Stimulated activated naive CD8-positive, alpha-beta T cell treated with anti-CD3 and anti-CD28 coated beads, Interleukin-15, amount 100 ng/mL, for 72 hours (primary cell): ENCODE measurements at regions not wholly inside any gene's neighbourhood (a gene's known extent, or its start where the extent isn't known, plus 50 kb on each side); places are given as distances from the start of the nearest gene placed in this dataset.

Experiments
- ATAC-seq: fragments of 150-1000 bp; cut with Tn5 transposase; 2 replicates; pipeline ENCODE4 v1.10.0; 2021; ENCODE audit warnings: mild to moderate bottlenecking, moderate library complexity
- DNase-seq, 2 donors: peaks; one replicate each; pipeline ENCODE4 v3.0.0; 2021 to 2022
- H3K27ac Mint-ChIP-seq, 2 donors: one replicate each; pipeline ENCODE4 v1.8.0; 2022; ENCODE audit warnings: mild to moderate bottlenecking in 2 of 2, mixed read lengths in 2 of 2, moderate library complexity in 2 of 2
- H3K27me3 Mint-ChIP-seq: one replicate; pipeline ENCODE4 v1.8.0; 2022; ENCODE audit warnings: mixed read lengths
- H3K4me1 Mint-ChIP-seq: one replicate; pipeline ENCODE4 v1.8.0; 2022; ENCODE audit warnings: mild to moderate bottlenecking, mixed read lengths
- H3K4me3 Mint-ChIP-seq, 2 donors: one replicate each; pipeline ENCODE4 v1.8.0; 2022; ENCODE audit warnings: mild to moderate bottlenecking in 2 of 2, mixed read lengths in 2 of 2, moderate library complexity in 1 of 2
- H3K9me3 Mint-ChIP-seq, 2 donors: one replicate each; pipeline ENCODE4 v1.8.0; 2022; ENCODE audit warnings: mixed read lengths in 2 of 2

GRCh38 chr6:66825539-66825938 lies 1118.5 kb upstream of the EYS start:
- no peaks in the 10 kb centered on the region for H3K4me1 Mint-ChIP-seq
- no peak overlapping the region for H3K4me3 Mint-ChIP-seq
- peaks cover 5 to 14% of the 10 kb centered on the region in 2 donors for H3K9me3 Mint-ChIP-seq

GRCh38 chr6:66814156-66814555 lies 1107.1 kb upstream of the EYS start:
- Mint-ChIP-seq H3K27me3 (no peaks in the 10 kb centered on the region), H3K4me3 (no peak overlapping the region), H3K4me1 (no peaks in the 10 kb centered on the region), H3K9me3 (no peaks in the 10 kb centered on the region), H3K27ac (no peak overlapping the region)
- ATAC-seq = no peak
- no peak for DNase-seq

More at GRCh38 chr6:66825539-66825938, 1118.5 kb upstream of the EYS start:
- no peaks in the 10 kb centered on the region for H3K27me3 Mint-ChIP-seq
- DNase-seq (no peak), ATAC-seq (no peak)
- no peak overlapping the region for H3K27ac Mint-ChIP-seq

- no peaks in the 10 kb centered on the region for H3K4me1 Mint-ChIP-seq
- no peak overlapping the region for H3K4me3 Mint-ChIP-seq
- no peak overlapping the region for H3K27ac Mint-ChIP-seq
- ATAC-seq (no peak), DNase-seq (no peak)
- no peaks in the 10 kb centered on the region for H3K27me3 Mint-ChIP-seq
- no peaks in the 10 kb centered on the region for H3K9me3 Mint-ChIP-seq
These were observed 1101.7 kb upstream of the EYS start for GRCh38 chr6:66808771-66809170.

GRCh38 chr6:66796987-66797386 lies 1090.0 kb upstream of the EYS start:
- H3K9me3 Mint-ChIP-seq = peaks cover 0 to 5% of the 10 kb centered on the region in 2 donors
- DNase-seq = no peak
- ATAC-seq = no peak
- no peak overlapping the region for H3K4me3 Mint-ChIP-seq
- no peaks in the 10 kb centered on the region for H3K27me3 Mint-ChIP-seq
- H3K4me1 Mint-ChIP-seq = no peaks in the 10 kb centered on the region
- H3K27ac Mint-ChIP-seq = no peak overlapping the region

DNA sequence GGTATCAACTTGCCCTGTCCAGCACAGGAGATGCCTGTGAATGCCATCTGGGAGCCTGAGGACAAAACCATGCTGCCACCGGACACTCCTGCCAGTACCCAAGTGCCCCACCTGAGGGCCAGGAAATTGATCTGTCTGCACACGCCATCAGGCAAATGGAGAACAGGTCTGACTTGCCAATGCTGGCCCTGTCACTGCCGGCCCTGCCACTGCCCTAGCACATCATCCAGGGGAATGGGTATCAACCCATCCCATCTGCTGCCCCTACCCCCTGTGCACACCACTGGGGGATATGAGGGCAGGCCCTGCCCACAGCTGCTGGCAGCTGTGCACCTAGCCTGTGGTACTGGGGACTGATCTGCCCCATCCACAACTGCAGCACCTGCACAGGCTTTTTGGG lies 1081.6 kb upstream of the EYS start:
- no peak for DNase-seq
- H3K9me3 Mint-ChIP-seq = peaks cover 5 to 10% of the 10 kb centered on the region in 2 donors
- H3K27me3 Mint-ChIP-seq = no peaks in the 10 kb centered on the region
- no peak overlapping the region for H3K4me3 Mint-ChIP-seq
- no peak overlapping the region for H3K27ac Mint-ChIP-seq
- no peaks in the 10 kb centered on the region for H3K4me1 Mint-ChIP-seq
- ATAC-seq = no peak

- no peak for ATAC-seq
- Mint-ChIP-seq H3K4me3 (no peak overlapping the region), H3K9me3 (peaks cover 19 to 31% of the 10 kb centered on the region in 2 donors), H3K27me3 (no peaks in the 10 kb centered on the region), H3K4me1 (no peaks in the 10 kb centered on the region), H3K27ac (no peak overlapping the region)
- DNase-seq = no peak
These were observed 1065.8 kb upstream of the EYS start for GRCh38 chr6:66772800-66773199.

DNA sequence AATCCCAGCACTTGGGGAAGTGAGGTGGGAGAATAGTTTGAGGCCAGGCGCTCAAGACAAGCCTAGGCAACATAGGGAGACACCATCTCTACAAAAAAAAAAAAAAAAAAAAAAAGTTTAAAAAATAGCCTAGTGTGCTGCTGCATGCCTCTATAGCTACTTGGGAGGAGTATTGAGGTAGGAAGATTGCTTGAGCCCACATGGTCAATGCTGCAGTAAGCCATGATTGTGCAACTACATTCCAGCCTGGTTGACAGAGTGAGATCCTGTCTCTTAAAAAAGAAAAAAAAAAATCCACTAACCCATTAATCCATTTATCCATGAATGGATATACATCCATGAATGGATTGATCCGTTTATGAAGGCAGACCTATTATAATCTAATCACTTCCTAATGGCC lies 1064.6 kb upstream of the EYS start:
- DNase-seq = no peak
- no peaks in the 10 kb centered on the region for H3K27me3 Mint-ChIP-seq
- ATAC-seq = no peak
- peaks cover 19 to 21% of the 10 kb centered on the region in 2 donors for H3K9me3 Mint-ChIP-seq
- no peak overlapping the region for H3K4me3 Mint-ChIP-seq
- no peaks in the 10 kb centered on the region for H3K4me1 Mint-ChIP-seq
- H3K27ac Mint-ChIP-seq = no peak overlapping the region

- Mint-ChIP-seq H3K4me1 (no peaks in the 10 kb centered on the region), H3K27ac (no peak overlapping the region), H3K9me3 (no peaks in the 10 kb centered on the region), H3K4me3 (no peak overlapping the region), H3K27me3 (no peaks in the 10 kb centered on the region)
- no peak for DNase-seq
- ATAC-seq = no peak
These were observed 1044.6 kb upstream of the EYS start for GRCh38 chr6:66751630-66752029.

DNA sequence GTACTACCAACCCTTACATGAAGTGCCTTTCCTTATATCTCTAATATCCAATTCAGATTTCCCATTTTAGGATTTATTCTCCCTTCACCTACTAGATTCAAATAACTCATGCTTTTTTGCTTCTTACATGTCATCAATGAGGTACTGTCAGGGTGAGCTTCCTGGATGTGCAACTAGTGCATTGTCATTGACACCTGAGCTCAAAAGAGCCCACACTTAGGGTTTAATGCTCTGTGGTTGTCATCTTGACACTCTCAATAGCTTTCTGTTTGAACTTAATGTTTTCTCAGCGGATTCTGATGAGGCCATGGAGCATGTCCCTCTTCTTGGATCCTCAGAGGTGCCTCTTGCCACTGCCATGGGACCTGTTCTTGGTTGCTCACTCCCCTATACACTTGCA lies 1033.3 kb upstream of the EYS start:
- ATAC-seq (no peak), DNase-seq (no peak)
- no peak overlapping the region for H3K4me3 Mint-ChIP-seq
- H3K4me1 Mint-ChIP-seq = no peaks in the 10 kb centered on the region
- peaks cover 4 to 11% of the 10 kb centered on the region in 2 donors for H3K9me3 Mint-ChIP-seq
- no peaks in the 10 kb centered on the region for H3K27me3 Mint-ChIP-seq
- no peak overlapping the region for H3K27ac Mint-ChIP-seq

- Mint-ChIP-seq H3K4me1 (no peaks in the 10 kb centered on the region), H3K9me3 (peaks cover 5 to 6% of the 10 kb centered on the region in 2 donors), H3K27me3 (no peaks in the 10 kb centered on the region), H3K27ac (no peak overlapping the region), H3K4me3 (no peak overlapping the region)
- no peak for DNase-seq
- no peak for ATAC-seq
These were observed 1028.3 kb upstream of the EYS start for GRCh38 chr6:66735106-66735890.

DNA sequence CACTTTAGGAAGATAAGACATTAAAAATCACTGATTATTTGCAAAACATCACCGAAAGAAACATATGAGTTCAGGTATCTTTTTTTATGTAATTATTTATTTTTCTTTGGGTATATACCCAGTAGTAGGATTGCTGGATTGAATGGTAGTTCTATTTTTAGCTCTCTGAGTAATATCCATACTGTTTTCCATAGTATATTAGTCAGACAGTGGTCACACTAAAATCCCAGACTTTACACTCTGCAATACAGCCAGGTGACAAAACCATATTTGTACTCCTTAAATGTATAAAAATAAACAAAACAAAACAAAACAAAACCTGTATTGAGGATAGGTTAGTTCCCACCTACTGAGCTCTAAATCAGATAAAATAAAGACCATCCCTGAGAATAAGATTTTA lies 1024.3 kb upstream of the EYS start:
- Mint-ChIP-seq H3K4me1 (no peaks in the 10 kb centered on the region), H3K4me3 (no peak overlapping the region), H3K9me3 (peaks cover 5 to 8% of the 10 kb centered on the region in 2 donors), H3K27ac (no peak overlapping the region), H3K27me3 (no peaks in the 10 kb centered on the region)
- no peak for ATAC-seq
- DNase-seq = no peak

GRCh38 chr6:66725670-66726069 lies 1018.6 kb upstream of the EYS start:
- Mint-ChIP-seq H3K27ac (no peak overlapping the region), H3K9me3 (peaks cover 0 to 8% of the 10 kb centered on the region in 2 donors), H3K4me3 (no peak overlapping the region)

DNA sequence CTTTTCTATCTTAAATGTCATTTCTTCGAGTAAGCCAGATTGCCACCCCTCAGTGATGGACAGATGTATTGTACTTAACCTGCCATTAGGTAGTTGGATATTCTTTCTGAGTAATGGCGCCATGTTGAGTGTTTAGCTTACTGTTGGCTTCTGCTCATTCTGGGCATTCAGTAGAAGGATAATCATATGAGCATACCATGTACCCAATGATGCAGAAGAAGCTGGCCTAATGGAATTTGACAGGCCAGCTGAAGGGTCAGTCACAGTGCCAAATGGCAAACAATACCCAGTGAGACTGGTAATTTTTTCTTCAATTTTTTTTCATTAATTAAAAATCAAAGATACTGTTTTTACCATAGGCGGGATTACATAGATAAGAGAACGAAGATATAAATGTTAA lies 1010.8 kb upstream of the EYS start:
- ATAC-seq (no peak), DNase-seq (no peak)
- Mint-ChIP-seq H3K4me1 (no peaks in the 10 kb centered on the region), H3K27ac (no peak overlapping the region), H3K9me3 (no peaks in the 10 kb centered on the region), H3K27me3 (no peaks in the 10 kb centered on the region), H3K4me3 (no peak overlapping the region)

More at GRCh38 chr6:66725670-66726069, 1018.6 kb upstream of the EYS start:
- DNase-seq = no peak
- Mint-ChIP-seq H3K4me1 (no peaks in the 10 kb centered on the region), H3K27me3 (no peaks in the 10 kb centered on the region)
- no peak for ATAC-seq

DNA sequence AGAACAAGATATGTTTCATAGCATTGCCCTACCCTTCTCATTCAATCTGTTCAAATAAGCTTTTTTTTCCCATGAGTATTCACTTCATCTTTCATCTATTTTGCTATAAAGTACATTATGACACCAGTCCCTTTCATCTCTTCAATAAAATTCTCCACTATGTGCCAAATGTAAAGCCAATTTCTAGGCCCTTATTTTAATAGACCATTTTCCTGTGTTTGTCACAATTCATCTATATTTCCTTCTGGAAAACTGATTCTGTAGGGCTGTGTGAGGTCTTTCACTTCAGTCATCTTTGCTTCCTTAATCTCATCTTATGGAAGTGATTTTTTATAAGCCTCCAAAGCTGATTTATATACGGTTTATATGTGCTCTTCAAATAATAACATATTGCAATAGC lies 992.4 kb upstream of the EYS start:
- Mint-ChIP-seq H3K4me3 (no peak overlapping the region), H3K4me1 (no peaks in the 10 kb centered on the region), H3K27me3 (no peaks in the 10 kb centered on the region), H3K9me3 (peaks cover 0 to 5% of the 10 kb centered on the region in 2 donors), H3K27ac (no peak overlapping the region)
- ATAC-seq = no peak
- no peak for DNase-seq

- no peak for DNase-seq
- Mint-ChIP-seq H3K27ac (no peak overlapping the region), H3K4me1 (no peaks in the 10 kb centered on the region), H3K27me3 (no peaks in the 10 kb centered on the region), H3K4me3 (no peak overlapping the region), H3K9me3 (peaks cover 14% of the 10 kb centered on the region in 2 donors)
- ATAC-seq = no peak
These were observed 982.6 kb upstream of the EYS start for GRCh38 chr6:66689608-66690007.

DNA sequence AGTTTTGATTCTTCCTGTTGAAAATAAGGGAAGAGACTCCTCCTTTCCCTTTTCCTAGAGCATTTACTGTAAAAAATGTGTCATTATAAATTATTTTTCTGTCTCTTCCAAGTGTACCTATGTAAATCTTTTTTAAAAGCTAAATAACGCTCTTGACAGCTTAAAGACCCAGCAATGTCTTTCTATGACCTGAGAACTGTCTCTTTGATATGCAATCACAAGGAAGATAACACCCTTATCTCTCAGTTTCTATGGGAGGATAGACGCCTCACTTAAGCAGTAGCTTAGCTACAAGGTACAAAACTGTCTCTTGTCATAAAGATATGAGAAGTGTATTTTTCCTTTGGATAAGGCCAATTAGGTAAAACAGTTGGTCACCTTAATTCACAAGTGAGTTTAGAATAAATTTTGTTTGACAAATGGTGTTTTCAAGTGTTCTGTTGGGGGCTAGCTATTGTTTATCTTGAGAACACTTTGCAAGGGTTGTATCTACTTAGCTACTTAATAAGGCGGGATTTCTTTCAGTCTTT lies 980.6 kb upstream of the EYS start:
- ATAC-seq = no peak
- no peak overlapping the region for H3K27ac Mint-ChIP-seq
- no peak for DNase-seq
- H3K27me3 Mint-ChIP-seq = no peaks in the 10 kb centered on the region
- no peak overlapping the region for H3K4me3 Mint-ChIP-seq
- H3K4me1 Mint-ChIP-seq = no peaks in the 10 kb centered on the region
- peaks cover 7 to 14% of the 10 kb centered on the region in 2 donors for H3K9me3 Mint-ChIP-seq

- Mint-ChIP-seq H3K4me3 (no peak overlapping the region), H3K27me3 (no peaks in the 10 kb centered on the region), H3K27ac (no peak overlapping the region), H3K9me3 (peaks cover 4% of the 10 kb centered on the region in 2 donors), H3K4me1 (no peaks in the 10 kb centered on the region)
- DNase-seq (no peak), ATAC-seq (no peak)
These were observed 968.9 kb upstream of the EYS start for GRCh38 chr6:66675906-66676305.
